HG02610 (cell line): ENCODE measurements at regions not wholly inside any gene's neighbourhood (a gene's known extent, or its start where the extent isn't known, plus 50 kb on each side); places are given as distances from the start of the nearest gene placed in this dataset.
"Not testable (repeated sequence)": the region's sequence is repeated elsewhere in the genome, so short reads cannot be mapped to it uniquely, and the experiment has no call there.

ENCODE experiments used
- ATAC-seq: cut with Tn5 transposase; IDR thresholded peaks from one replicate; pipeline ENCODE4 v1.9.1; 2021; ENCODE audit warnings: mild to moderate bottlenecking, moderate library complexity; ENCODE audit not compliant: unreplicated experiment

- not testable (repeated sequence) for ATAC-seq
Measured at GRCh38 chr10:117838500-117839498, 207.9 kb downstream of the RAB11FIP2 start.

GRCh38 chr10:117856426-117856825 lies 190.3 kb downstream of the RAB11FIP2 start:
- not testable (repeated sequence) for ATAC-seq

GRCh38 chr10:117860135-117860534 lies 186.6 kb downstream of the RAB11FIP2 start:
- no peak for ATAC-seq

- no peak for ATAC-seq
Measured at GRCh38 chr10:117860823-117861222, 185.9 kb downstream of the RAB11FIP2 start.

- no peak for ATAC-seq
Measured at GRCh38 chr10:117861329-117861728, 185.4 kb downstream of the RAB11FIP2 start.

GRCh38 chr10:117863771-117864170 lies 183.0 kb downstream of the RAB11FIP2 start:
- no peak for ATAC-seq

- no peak for ATAC-seq
Measured at GRCh38 chr10:117865945-117866344, 180.8 kb downstream of the RAB11FIP2 start.

GRCh38 chr10:117868151-117868550 lies 178.6 kb downstream of the RAB11FIP2 start:
- ATAC-seq, result no peak

- no peak for ATAC-seq
Measured at GRCh38 chr10:117875793-117876192, 170.9 kb downstream of the RAB11FIP2 start.

GRCh38 chr10:117876210-117876609 lies 170.5 kb downstream of the RAB11FIP2 start:
- no peak for ATAC-seq

- no peak for ATAC-seq
Measured at GRCh38 chr10:117878626-117879025, 168.1 kb downstream of the RAB11FIP2 start.

GRCh38 chr10:117884093-117884492 lies 162.6 kb downstream of the RAB11FIP2 start:
- ATAC-seq, result no peak

GRCh38 chr10:117884592-117884991 lies 162.1 kb downstream of the RAB11FIP2 start:
- ATAC-seq, result no peak

GRCh38 chr10:117885206-117885829 lies 161.4 kb downstream of the RAB11FIP2 start:
- no peak for ATAC-seq

GRCh38 chr10:117886766-117887165 lies 160.0 kb downstream of the RAB11FIP2 start:
- ATAC-seq, result no peak

- no peak for ATAC-seq
Measured at GRCh38 chr10:117889664-117890063, 157.1 kb downstream of the RAB11FIP2 start.

- no peak for ATAC-seq
Measured at GRCh38 chr10:117892681-117893220, 154.0 kb downstream of the RAB11FIP2 start.

- no peak for ATAC-seq
Measured at GRCh38 chr10:117894339-117894738, 152.4 kb downstream of the RAB11FIP2 start.

GRCh38 chr10:117896517-117896916 lies 150.2 kb downstream of the RAB11FIP2 start:
- ATAC-seq, result no peak

GRCh38 chr10:117899181-117899683 lies 147.5 kb downstream of the RAB11FIP2 start:
- no peak for ATAC-seq

- no peak for ATAC-seq
Measured at GRCh38 chr10:117900280-117900679, 146.5 kb downstream of the RAB11FIP2 start.
